HG03135 (cell line): ENCODE measurements at regions not wholly inside any gene's neighbourhood (a gene's known extent, or its start where the extent isn't known, plus 50 kb on each side); places are given as distances from the start of the nearest gene placed in this dataset.
"Not testable (repeated sequence)": the region's sequence is repeated elsewhere in the genome, so short reads cannot be mapped to it uniquely, and the experiment has no call there.

Experiments used
- ATAC-seq: cut with Tn5 transposase; IDR thresholded peaks from one replicate; pipeline ENCODE4 v1.9.1; 2021; ENCODE audit warnings: mild to moderate bottlenecking, moderate library complexity; ENCODE audit not compliant: unreplicated experiment

- no peak for ATAC-seq
Observed at GRCh38 chr2:220373878-220374277, 746.4 kb downstream of the SLC4A3 start.

GRCh38 chr2:220374282-220374681, 746.9 kb downstream of the SLC4A3 start:
- no peak for ATAC-seq

GRCh38 chr2:220377482-220378155, 750.2 kb downstream of the SLC4A3 start:
- ATAC-seq = no peak

GRCh38 chr2:220387758-220388157, 760.3 kb downstream of the SLC4A3 start:
- not testable (repeated sequence) for ATAC-seq

- ATAC-seq = no peak
Observed at GRCh38 chr2:220393711-220394110, 766.3 kb downstream of the SLC4A3 start.

GRCh38 chr2:220394433-220394832, 767.0 kb downstream of the SLC4A3 start:
- no peak for ATAC-seq

GRCh38 chr2:220396287-220396686, 768.9 kb downstream of the SLC4A3 start:
- no peak for ATAC-seq

- no peak for ATAC-seq
Observed at GRCh38 chr2:220410296-220410695, 782.9 kb downstream of the SLC4A3 start.

- no peak for ATAC-seq
Observed at GRCh38 chr2:220417503-220417902, 790.1 kb downstream of the SLC4A3 start.

GRCh38 chr2:220419647-220420046, 792.2 kb downstream of the SLC4A3 start:
- ATAC-seq = no peak

GRCh38 chr2:220420820-220421219, 793.4 kb downstream of the SLC4A3 start:
- no peak for ATAC-seq

- no peak for ATAC-seq
Observed at GRCh38 chr2:220422676-220423075, 795.2 kb downstream of the SLC4A3 start.

- ATAC-seq = no peak
Observed at GRCh38 chr2:220424561-220424960, 797.1 kb downstream of the SLC4A3 start.

- no peak for ATAC-seq
Observed at GRCh38 chr2:220432645-220433044, 805.2 kb downstream of the SLC4A3 start.

- ATAC-seq = no peak
Observed at GRCh38 chr2:220433131-220433530, 805.7 kb downstream of the SLC4A3 start.

GRCh38 chr2:220434385-220434784, 807.0 kb downstream of the SLC4A3 start:
- no peak for ATAC-seq

GRCh38 chr2:220437938-220438337, 810.5 kb downstream of the SLC4A3 start:
- ATAC-seq = no peak

GRCh38 chr2:220440731-220441130, 813.3 kb downstream of the SLC4A3 start:
- no peak for ATAC-seq

GRCh38 chr2:220441404-220441803, 814.0 kb downstream of the SLC4A3 start:
- no peak for ATAC-seq

- no peak for ATAC-seq
Observed at GRCh38 chr2:220442012-220442411, 814.6 kb downstream of the SLC4A3 start.

GRCh38 chr2:220445429-220446105, 818.1 kb downstream of the SLC4A3 start:
- ATAC-seq = no peak

- ATAC-seq = no peak
Observed at GRCh38 chr2:220446106-220446712, 818.8 kb downstream of the SLC4A3 start.
